ENCODE measurements at regions not wholly inside any gene's neighbourhood (a gene's known extent, or its start where the extent isn't known, plus 50 kb on each side); places are given as distances from the start of the nearest gene placed in this dataset.

DNA sequence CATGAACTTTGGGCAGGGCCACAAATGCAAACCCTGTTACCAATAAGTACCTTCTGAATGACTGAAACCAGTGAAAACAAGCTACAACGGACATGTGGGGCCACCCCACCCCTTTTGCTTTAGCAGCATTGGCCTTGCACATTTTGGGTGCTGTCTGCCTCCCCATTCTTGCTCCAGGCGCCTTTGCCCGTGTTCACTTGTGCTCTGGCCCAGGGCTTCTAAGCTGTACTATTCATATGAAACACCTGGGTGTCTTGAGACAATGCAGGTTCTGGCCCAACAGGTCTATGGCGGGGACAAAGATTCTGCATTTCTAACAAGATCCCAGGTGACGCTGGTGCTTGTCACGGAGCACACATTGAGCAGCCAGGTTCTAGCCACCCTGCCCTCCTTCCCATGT is 96.5 kb upstream of the SDK1 start:
- TF ChIP-seq, protein P1, sequence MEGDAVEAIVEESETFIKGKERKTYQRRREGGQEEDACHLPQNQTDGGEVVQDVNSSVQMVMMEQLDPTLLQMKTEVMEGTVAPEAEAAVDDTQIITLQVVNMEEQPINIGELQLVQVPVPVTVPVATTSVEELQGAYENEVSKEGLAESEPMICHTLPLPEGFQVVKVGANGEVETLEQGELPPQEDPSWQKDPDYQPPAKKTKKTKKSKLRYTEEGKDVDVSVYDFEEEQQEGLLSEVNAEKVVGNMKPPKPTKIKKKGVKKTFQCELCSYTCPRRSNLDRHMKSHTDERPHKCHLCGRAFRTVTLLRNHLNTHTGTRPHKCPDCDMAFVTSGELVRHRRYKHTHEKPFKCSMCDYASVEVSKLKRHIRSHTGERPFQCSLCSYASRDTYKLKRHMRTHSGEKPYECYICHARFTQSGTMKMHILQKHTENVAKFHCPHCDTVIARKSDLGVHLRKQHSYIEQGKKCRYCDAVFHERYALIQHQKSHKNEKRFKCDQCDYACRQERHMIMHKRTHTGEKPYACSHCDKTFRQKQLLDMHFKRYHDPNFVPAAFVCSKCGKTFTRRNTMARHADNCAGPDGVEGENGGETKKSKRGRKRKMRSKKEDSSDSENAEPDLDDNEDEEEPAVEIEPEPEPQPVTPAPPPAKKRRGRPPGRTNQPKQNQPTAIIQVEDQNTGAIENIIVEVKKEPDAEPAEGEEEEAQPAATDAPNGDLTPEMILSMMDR (IDR thresholded peaks at IDR 0.05; ENCODE audit: low read depth, low read length) = no peak
- no peak for TF ChIP-seq EZH2phosphoT487 (IDR thresholded peaks at IDR 0.05; ENCODE audit: low read depth)
